K562 (cell line): ENCODE measurements at regions not wholly inside any gene's neighbourhood (a gene's known extent, or its start where the extent isn't known, plus 50 kb on each side); places are given as distances from the start of the nearest gene placed in this dataset.
A peak's percentile ranks its signal among the peaks of the same experiment; 100 is the strongest.

Experiments
- ARID2 ChIP-seq: fragments of 450-650 bp; IDR thresholded peaks from 2 replicates; pipeline ENCODE4 v1.6.1; 2017; ENCODE audit warnings: antibody characterized with exemption, mild to moderate bottlenecking
- BDP1 ChIP-seq: IDR thresholded peaks from 3 replicates; pipeline ENCODE4 v1.6.1; 2011; ENCODE audit not compliant: insufficient read length, insufficient read depth
- CBX5 ChIP-seq: IDR thresholded peaks from 2 replicates; pipeline ENCODE4 v1.6.1; 2014; ENCODE audit warnings: low read depth, borderline replicate concordance
- CXXC5 ChIP-seq: fragments of 250-450 bp; sonication (Bioruptor Pico); IDR thresholded peaks from 2 replicates; pipeline ENCODE4 v1.8.0; 2022; ENCODE audit warnings: inconsistent platforms, mild to moderate bottlenecking, moderate library complexity
- HDAC1 ChIP-seq, 2 experiments: fragments of 450-650 bp; IDR thresholded peaks; 2 replicates each; pipeline ENCODE4 v1.6.1; 2016 to 2017; ENCODE audit warnings: inconsistent platforms in 1 of 2, mild to moderate bottlenecking in 1 of 2, moderate library complexity in 1 of 2
- MLX ChIP-seq, 2 experiments: fragments of 450-650 bp in 1 of 2; sonication (generic) in 1 of 2; formaldehyde crosslinking; conservative IDR thresholded peaks; 2 replicates each; pipeline versions ENCODE4 v1.4.0 to v1.8.1; 2020 to 2022; ENCODE audit warnings: mild to moderate bottlenecking in 1 of 2, missing genetic modification reagents in 1 of 2
- NFXL1 ChIP-seq: fragments of 450-650 bp; formaldehyde crosslinking; IDR thresholded peaks from 2 replicates; pipeline ENCODE4 v1.4.0; 2021; ENCODE audit warnings: mild to moderate bottlenecking
- POLR2B ChIP-seq: fragments of 450-650 bp; IDR thresholded peaks from 2 replicates; pipeline ENCODE4 v1.6.1; 2018; ENCODE audit warnings: low read depth; ENCODE audit not compliant: partially characterized antibody
- PREB ChIP-seq: sonication (generic); formaldehyde crosslinking; IDR thresholded peaks from 2 replicates; pipeline ENCODE4 v1.8.1; 2023; ENCODE audit warnings: mild to moderate bottlenecking, missing genetic modification reagents
- RB1 ChIP-seq: fragments of 450-650 bp; IDR thresholded peaks from 2 replicates; pipeline ENCODE4 v1.6.1; 2017; ENCODE audit warnings: low read depth, mild to moderate bottlenecking
- SIX5 ChIP-seq, 2 experiments: IDR thresholded peaks; 2 replicates each; pipeline ENCODE4 v1.6.1; 2011; ENCODE audit warnings: low read length in 2 of 2, borderline replicate concordance in 1 of 2, low read depth in 1 of 2, mild to moderate bottlenecking in 1 of 2, moderate library complexity in 1 of 2; ENCODE audit not compliant: insufficient read depth in 1 of 2
- SMARCA4 ChIP-seq: fragments of 450-650 bp; IDR thresholded peaks from 2 replicates; pipeline ENCODE4 v1.6.1; 2016
- USF1 ChIP-seq: sonication (generic); formaldehyde crosslinking; IDR thresholded peaks from 2 replicates; pipeline ENCODE4 v1.9.0; 2022; ENCODE audit warnings: mild to moderate bottlenecking, missing genetic modification reagents
- ZBTB49 ChIP-seq: sonication (generic); formaldehyde crosslinking; IDR thresholded peaks from 2 replicates; pipeline ENCODE4 v1.8.0; 2022; ENCODE audit warnings: missing genetic modification reagents, mild to moderate bottlenecking, borderline replicate concordance
- ZFP91 ChIP-seq: sonication (generic); formaldehyde crosslinking; IDR thresholded peaks from 2 replicates; pipeline ENCODE4 v1.8.0; 2022; ENCODE audit warnings: mild to moderate bottlenecking, missing genetic modification reagents
- ZFPM2 ChIP-seq: fragments of 250-450 bp; sonication (Bioruptor Pico); IDR thresholded peaks from 2 replicates; pipeline ENCODE4 v1.5.1; 2022; ENCODE audit warnings: mild to moderate bottlenecking
- ZNF449 ChIP-seq: fragments of 250-450 bp; sonication (Bioruptor Pico); IDR thresholded peaks from 2 replicates; pipeline ENCODE4 v1.8.0; 2022; ENCODE audit warnings: moderate library complexity, mild to moderate bottlenecking, inconsistent platforms
- ZNF589 ChIP-seq: fragments of 200-800 bp; sonication (Bioruptor generic); IDR thresholded peaks from 2 replicates; pipeline ENCODE4 v1.6.1; 2016; ENCODE audit warnings: low read depth, missing genetic modification characterization, missing compliant biosample characterization

- TF ChIP-seq MLX (CRISPR knock-in tag; conservative IDR thresholded peaks at IDR 0.05) (peak in 1 of 2 experiments; percentile 79; a peak in 1 of 4 replicates), POLR2B (peak; percentile 44), PREB (CRISPR knock-in tag) (no peak), ZFPM2 (0 out of 2 replicates have a peak, but pooled peaks have one; percentile 54), BDP1 (no peak), ZBTB49 (CRISPR knock-in tag) (peak; percentile 83; the same call in 1 of the 2 replicates), SIX5 (IDR thresholded peaks at IDR 0.05; ENCODE audit: borderline replicate concordance in 1 of 2, insufficient read depth in 1 of 2, low read depth in 1 of 2, low read length in 2 of 2) (peak in 1 of 2 experiments; percentile 40; a peak in 2 of 4 replicates), NFXL1 (no peak), ZNF589 (CRISPR knock-in tag) (0 out of 2 replicates have a peak, but pooled peaks have one; percentile 69), CBX5 (peak; percentile 73; the same call in 1 of the 2 replicates), CXXC5 (peak; percentile 99), SMARCA4 (no peak), HDAC1 (IDR thresholded peaks at IDR 0.05) (peak in 1 of 2 experiments; percentile 75; a peak in 1 of 4 replicates), USF1 (CRISPR knock-in tag) (peak; percentile 81), ARID2 (no peak), RB1 (no peak; the same call in none of the 2 replicates), ZNF449 (CRISPR knock-in tag) (no peak), ZFP91 (CRISPR knock-in tag) (peak; percentile 65; the same call in 1 of the 2 replicates)
Observed at GRCh38 chr7:149624419-149625339, 127.1 kb upstream of the ZNF746 start (continued).
